ENCODE measurements at regions not wholly inside any gene's neighbourhood (a gene's known extent, or its start where the extent isn't known, plus 50 kb on each side); places are given as distances from the start of the nearest gene placed in this dataset.
A peak's percentile ranks its signal among the peaks of the same experiment; 100 is the strongest.

- no peak for DNase-seq
Measured at GRCh38 chr12:4045786-4046494, 172.7 kb upstream of the PARP11 start.

GRCh38 chr12:4044736-4045730 is 171.8 kb upstream of the PARP11 start:
- no peak for DNase-seq

- no peak for DNase-seq
Measured at GRCh38 chr12:4044101-4044500, 170.9 kb upstream of the PARP11 start.

- no peak for DNase-seq
Measured at GRCh38 chr12:4041187-4041885, 168.1 kb upstream of the PARP11 start.

GRCh38 chr12:4039931-4040330 is 166.7 kb upstream of the PARP11 start:
- no peak for DNase-seq

- no peak for DNase-seq
Measured at GRCh38 chr12:4037747-4038312, 164.6 kb upstream of the PARP11 start.

GRCh38 chr12:4036671-4037271 is 163.6 kb upstream of the PARP11 start:
- DNase-seq = no peak

- no peak for DNase-seq
Measured at GRCh38 chr12:4034921-4035320, 161.7 kb upstream of the PARP11 start.

- no peak for DNase-seq
Measured at GRCh38 chr12:4032924-4033615, 159.9 kb upstream of the PARP11 start.

GRCh38 chr12:4031703-4032291 is 158.6 kb upstream of the PARP11 start:
- no peak for DNase-seq

GRCh38 chr12:4030929-4031702 is 157.9 kb upstream of the PARP11 start:
- peak; percentile 86 for DNase-seq

- DNase-seq = no peak
Measured at GRCh38 chr12:4027412-4027811, 154.2 kb upstream of the PARP11 start.

GRCh38 chr12:4026517-4026916 is 153.3 kb upstream of the PARP11 start:
- DNase-seq = no peak

GRCh38 chr12:4026020-4026358 is 152.8 kb upstream of the PARP11 start:
- DNase-seq = no peak

- DNase-seq = no peak
Measured at GRCh38 chr12:4025181-4026019, 152.2 kb upstream of the PARP11 start.

GRCh38 chr12:4024701-4025100 is 151.5 kb upstream of the PARP11 start:
- DNase-seq = no peak

- no peak for DNase-seq
Measured at GRCh38 chr12:4015225-4016091, 142.3 kb upstream of the PARP11 start.

- DNase-seq = no peak
Measured at GRCh38 chr12:4014858-4015224, 141.6 kb upstream of the PARP11 start.

GRCh38 chr12:4014444-4014843 is 141.2 kb upstream of the PARP11 start:
- DNase-seq = no peak

Data from T1000 (cell line).